T-helper 2 cell (primary cell): ENCODE measurements at regions not wholly inside any gene's neighbourhood (a gene's known extent, or its start where the extent isn't known, plus 50 kb on each side); places are given as distances from the start of the nearest gene placed in this dataset.
"Not testable (repeated sequence)": the region's sequence is repeated elsewhere in the genome, so short reads cannot be mapped to it uniquely, and the experiment has no call there.

Experiments used
- DNase-seq, 5 experiments: peaks; one replicate each; pipeline versions ENCODE4 v3.0.0 to v3.0.0-alpha.2; 2012 to 2022

DNA sequence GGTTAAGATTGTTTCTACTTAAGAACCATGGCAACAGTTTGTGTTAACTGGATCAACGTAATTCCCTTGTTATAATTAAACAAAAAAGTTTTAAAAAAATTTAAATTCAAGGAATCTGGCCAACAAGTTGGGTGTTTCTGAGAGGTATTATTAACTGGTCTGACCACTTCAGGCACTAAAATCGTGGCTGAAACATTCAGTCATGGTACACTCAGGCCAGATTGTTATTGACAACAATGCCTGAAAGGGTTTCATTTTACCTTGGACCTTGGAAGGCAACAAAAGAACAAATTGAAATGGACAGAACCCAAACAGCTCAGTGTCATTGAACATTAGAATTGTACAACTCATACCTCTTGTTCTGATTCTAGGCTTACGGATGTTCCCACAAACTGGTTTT lies 103.3 kb upstream of the ARMC3 start:
- DNase-seq, result no peak

DNA sequence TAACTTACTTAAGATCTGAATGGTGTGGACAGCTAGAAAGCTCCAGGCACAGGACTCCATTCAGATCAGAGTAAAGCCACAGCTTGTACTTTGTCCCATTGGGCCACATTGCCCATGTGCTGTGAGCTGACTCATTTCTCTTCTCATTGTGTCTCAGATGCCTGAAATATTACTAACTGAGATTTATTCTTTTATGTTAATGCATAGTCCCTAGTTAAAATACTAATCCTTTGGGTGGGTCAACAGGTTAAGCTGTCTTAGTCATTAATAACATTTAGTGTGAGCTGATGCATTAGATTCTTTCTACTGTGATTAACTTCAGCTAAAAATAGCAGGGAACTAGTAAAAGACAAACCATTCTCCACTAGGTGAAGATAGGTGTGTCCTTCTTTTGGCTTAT lies 104.7 kb upstream of the ARMC3 start:
- DNase-seq, result no peak

DNA sequence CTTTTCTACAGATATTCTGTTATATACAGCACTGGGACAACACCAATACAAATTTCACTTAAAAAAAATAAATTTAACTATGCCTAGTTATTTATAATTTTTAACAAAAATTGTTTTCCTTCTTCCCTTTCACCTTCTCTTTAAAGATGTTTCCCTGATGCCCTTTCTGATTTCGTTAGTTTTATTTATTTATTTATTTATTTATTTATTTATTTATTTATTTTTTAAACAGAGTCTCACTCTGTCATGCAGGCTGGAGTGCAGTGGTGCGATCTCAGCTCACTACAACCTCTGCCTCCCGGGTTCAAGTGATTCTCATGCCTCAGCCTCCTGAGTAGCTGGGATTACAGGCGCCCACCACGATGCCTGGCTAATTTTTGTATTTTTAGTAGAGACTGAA lies 105.9 kb upstream of the ARMC3 start:
- not testable (repeated sequence) for DNase-seq

DNA sequence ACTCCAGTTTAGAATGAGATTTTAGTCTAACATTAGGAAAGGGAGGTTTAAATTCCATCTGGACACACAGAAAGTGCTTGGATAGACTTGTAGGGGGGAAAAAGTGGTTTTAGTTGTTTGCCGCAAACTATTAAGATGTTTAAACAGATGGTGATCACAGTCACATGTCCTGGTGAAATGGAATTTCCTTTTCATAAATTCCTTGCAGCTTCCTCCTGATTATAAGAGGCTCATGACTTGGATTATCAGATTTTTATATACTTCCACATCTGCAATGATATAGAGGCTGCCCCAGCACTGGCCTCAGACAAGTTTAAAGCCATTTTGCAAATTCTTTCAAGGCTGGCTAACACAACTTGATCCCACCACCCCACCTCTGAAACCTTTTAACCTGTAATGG lies 106.4 kb upstream of the ARMC3 start:
- DNase-seq, result no peak

DNA sequence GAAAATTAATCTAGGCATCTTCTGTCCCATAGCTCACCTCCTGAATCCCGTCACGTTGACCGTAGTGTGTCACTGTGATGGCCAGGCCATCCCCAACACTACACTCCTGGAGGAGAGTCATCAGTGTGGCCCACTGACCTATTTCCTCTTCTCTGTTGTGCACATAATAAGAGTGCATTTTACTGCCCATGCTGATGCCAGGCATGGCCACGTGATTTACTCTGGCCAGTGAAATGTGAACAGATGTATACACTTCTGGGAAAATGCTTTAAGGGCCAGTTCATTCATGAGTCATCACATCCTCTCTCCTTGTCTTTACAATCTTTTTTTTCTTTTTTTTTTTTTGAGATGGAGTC lies 101.9 kb upstream of the PIP4K2A start:
- no peak for DNase-seq

DNA sequence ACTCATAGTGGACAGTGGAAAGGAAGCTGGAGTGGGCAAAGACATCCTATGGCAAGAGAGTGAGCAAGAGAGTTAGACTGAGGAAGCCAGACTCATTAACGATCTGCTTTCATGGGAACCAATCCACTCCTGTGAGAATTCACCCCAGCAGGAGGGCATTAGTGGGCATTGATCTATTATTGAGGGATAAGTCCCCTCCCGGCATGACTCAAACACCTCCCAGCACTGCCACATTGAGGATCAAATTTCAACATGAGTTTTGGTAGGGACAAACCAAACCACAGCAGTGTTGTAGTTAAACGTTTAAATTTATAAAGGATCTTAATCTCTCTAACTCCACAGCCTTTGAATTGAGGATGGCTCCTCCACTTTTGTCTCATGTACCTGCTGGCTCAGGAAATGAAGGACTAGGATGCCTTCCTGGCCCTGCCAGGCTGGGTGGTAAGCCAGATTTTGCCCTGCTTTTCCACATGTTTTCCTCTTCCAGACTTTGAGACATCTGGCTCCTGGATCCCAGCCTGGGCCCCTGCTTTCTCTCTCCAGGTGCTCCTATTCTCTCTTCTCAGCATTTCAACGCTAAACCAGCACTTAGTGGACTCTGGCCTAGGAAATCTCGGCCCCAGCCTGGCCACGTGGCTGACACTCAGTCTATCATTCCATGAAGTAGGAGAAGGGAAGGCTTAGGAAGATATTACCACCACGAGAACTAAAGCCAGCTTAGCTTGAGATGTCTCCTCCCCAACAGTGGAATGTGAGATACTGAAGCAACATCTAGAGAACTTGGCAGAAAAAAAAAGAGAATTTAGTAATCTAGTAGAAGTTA lies 96.5 kb upstream of the PIP4K2A start:
- no peak for DNase-seq

DNA sequence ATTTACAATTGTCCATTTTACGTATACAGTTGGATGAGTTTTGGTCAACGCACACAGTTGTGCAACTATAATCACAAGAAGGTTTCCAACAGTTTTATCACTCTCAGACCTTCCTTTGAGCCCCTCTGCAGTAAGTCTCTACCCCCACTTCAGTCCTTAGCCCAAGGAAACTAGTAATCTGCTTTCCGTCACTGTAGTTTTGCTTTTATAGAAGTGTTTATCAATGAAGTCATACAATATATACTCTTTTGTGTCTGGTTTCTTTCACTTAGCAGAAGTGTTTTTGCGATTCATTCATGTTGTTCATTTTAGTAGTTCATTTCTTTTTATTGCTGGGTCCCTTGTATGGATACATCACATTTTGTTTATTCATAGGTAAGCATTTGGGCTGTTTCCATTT lies 92.9 kb upstream of the PIP4K2A start:
- DNase-seq, result no peak

DNA sequence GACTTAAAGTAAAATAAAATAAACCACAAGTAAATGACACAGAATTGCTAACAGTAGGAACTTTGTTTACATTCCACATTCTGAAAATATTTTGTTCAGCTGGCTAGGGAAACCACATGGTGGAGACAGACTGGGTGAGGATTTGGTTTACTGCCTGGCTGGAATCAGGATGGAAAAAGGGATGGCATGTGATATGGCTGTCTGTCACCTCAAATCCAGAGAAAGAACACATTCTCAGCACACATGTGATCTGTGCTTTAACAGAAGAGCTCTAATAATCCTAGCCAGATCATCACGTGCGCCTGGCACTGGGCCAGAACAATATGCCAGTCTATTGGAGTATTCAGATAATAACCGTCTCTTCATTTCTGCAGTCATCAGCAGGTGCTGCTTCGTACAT lies 90.9 kb upstream of the PIP4K2A start:
- DNase-seq, result no peak

DNA sequence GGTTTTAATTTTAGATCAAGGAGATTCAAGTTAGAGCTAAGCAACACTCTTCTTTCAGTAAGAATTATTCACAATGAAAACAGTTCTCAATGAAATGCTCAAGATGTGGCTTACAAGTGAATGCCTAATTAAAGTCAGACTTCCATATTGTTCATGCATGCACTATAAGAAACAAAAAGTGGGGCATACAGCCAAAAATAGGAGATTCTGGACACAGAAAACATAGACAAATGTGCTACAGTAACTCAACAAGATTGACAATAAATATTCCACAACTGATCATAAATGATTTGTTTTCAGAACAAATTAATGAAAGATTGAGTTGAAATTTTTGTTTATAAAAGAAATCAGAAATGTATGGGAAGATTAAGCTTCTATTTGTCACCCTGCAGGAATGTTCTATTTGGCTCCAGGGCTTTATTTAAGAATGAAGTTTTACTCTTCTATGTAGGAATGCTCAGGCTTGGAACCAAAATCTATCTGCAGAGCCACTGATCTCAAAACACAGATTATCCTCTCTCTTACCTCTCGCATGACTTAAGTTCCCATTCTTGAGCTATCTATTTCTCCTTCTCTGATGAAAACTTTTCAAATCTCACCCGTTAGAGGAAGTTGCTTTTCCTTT lies 89.0 kb upstream of the PIP4K2A start:
- DNase-seq, result no peak

DNA sequence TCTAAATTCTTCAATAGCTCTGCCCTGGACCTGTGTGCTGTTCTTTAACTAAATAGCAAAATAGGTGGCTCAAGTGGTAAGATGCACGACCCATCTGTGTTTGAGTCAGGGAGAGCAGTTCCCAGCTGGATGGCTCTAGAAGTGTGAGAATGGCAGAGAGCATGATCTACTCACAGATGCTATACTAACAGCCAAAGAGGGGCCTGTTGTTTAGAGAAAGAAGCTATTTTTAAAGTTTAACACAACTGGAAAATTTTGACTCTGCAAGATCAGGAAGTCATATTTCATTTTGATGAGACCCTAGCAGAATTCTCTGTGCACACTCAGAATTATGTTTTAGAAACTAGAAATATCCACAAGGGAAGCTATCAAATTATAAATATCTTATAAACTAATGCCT lies 87.4 kb upstream of the PIP4K2A start:
- DNase-seq, result no peak

DNA sequence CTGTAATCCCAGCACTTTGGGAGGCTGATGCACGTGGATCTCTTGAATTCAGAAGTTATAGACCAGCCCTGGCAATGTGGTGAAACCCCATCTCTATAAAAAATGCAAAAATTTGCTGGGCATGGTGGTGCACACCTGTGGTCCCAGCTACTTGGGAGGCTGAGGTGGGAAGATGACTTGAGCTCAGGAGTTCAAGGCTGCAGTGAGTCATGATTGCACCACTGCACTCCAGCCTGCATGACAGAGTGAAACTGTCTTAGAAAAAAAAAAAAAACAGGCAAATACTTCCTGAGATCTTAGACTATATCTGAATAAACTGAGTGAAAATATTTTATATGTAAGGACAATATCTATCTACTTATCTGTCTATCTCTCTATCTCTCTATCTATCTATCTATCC lies 83.4 kb upstream of the PIP4K2A start:
- DNase-seq, result not testable (repeated sequence)

DNA sequence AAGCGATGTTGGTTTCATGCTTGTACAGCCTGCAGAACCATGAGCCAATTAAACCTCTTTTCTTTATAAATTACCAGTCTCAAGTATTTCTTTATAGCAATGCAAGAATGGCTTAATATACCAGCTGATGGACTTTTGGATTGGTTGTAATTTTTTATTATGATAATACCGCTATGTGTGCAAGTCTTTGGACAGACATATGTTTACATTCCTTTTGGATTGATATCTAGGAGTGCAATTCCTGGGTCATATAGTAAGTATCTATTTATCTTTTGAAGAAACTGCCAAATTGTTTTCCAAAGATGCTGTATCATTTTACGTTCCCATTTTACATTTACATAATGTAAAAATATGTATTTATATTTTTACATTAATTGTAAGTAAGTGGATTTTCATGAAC lies 81.2 kb upstream of the PIP4K2A start:
- no peak for DNase-seq

DNA sequence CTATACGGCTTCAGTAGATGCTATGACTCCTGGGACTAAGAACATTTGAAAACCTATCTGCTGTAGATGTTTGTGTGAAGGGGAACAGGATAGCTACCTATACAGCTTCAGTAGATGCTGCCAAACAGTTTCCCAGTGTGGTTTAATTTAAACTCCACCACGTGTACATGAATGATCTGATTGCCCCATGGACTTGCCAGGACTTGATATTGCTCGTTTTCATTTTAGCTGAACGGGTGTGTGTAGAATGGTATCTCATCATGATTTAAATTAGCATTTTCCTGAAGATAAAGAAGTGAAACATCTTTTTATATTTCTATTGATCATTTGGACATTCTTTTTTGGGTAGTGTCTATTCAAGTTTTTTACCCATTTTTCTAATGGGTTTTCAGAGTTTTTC lies 77.8 kb upstream of the PIP4K2A start:
- no peak for DNase-seq

DNA sequence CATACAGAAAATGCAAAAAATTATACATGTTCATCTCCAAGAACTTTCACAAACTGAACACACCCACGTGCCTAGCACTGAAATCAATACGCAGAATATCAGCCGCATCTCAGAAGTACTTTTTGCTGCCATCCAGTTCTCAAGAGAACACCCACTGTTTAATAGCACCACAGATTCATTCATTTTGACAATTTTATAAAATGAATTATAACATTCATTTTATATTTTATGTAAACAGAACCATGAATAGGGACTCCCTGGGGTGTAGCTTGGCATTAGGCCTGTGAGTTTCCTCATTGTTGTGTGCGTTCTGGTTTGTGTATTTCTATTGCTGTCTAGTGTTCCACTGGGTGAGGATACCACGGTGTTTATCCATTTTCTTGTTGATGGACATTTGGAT lies 77.3 kb upstream of the PIP4K2A start:
- no peak for DNase-seq

DNA sequence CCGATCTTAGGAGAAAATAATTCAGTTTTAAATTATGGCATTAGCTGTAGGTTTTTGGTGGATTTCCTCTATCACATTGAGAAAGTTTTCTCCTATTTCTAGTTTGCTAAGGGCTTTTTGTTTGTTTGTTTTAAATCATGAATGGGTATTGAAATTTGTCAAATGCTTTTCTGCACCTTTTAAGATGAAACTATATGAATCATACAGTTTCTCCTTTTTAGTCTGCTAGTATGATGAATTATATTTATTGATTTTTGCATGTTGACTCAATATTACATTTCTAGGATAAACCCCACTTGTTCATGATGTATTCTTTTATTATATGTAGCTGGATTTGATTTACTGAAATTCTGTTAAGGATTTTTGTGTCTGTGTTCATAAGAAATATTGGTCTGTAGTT lies 70.3 kb upstream of the PIP4K2A start:
- no peak for DNase-seq

DNA sequence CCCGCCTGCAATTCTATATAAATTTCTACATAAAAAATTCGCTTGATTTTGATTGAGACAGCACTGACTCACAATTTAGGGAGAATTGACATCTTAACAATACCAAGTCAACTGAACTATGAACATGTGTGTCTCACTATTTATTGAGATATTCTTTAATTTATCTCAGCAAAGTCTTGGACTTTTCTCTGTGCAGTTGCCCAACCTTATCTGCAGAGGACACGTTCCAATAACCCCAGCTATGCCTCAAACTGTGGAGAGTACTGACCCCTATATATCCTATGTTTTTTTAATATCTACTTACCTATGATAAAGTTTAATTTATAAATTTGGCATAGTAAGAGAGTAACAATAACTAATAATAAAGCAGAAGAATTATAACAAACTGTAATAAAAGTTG lies 69.4 kb upstream of the PIP4K2A start:
- DNase-seq, result no peak

DNA sequence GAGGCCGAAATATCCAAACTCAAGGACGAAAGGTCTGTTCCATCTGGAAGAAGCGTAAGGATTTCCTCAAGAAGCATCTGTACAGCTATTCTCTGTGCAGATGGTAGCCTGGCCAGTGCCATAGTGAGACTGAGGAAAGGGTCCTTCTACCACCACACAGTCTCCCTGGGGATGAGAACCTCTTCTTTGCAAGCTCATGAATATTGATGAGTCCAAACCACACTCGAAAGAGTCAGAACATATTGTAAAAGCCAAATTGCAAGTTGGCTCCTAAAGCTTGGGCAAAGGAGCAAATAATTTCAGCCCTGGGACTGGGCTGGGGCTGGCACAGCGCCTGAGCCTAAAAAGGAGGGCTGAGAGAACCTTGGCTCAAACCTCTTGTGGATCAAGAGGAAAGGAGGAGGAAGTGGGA lies 66.1 kb upstream of the PIP4K2A start:
- DNase-seq, result no peak

DNA sequence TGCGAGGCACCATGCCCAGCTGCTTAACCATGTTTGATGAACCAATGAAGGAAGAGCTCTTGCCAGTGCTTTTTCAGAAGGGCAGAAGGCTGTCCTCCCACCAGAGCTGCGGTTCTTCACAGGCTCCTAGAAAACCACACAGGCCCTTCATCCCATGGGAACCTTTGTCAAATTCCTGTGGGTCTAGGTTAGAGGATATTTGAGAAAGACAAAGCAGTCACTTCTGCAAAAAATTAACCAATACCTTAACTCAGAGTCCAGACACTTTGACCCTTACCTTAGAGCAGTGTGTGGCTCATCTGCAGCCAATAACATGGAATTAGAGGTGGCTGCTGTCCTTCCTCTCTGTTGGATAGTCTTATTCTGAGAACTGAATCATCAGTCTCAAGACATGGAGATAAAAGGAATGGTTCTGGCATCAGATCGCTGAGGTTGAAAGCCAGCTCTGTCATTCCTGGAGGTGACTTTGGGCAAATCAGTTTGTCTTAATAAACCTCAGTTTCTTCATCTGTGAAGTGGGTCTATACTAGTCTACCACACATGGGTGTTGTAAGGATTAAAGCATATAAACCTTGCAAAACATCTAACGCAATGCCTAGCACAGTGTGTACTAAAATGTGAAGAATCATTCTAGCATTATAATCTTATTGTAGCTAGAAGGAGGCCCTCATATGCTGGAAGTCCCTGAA lies 65.1 kb upstream of the PIP4K2A start:
- DNase-seq, result no peak

DNA sequence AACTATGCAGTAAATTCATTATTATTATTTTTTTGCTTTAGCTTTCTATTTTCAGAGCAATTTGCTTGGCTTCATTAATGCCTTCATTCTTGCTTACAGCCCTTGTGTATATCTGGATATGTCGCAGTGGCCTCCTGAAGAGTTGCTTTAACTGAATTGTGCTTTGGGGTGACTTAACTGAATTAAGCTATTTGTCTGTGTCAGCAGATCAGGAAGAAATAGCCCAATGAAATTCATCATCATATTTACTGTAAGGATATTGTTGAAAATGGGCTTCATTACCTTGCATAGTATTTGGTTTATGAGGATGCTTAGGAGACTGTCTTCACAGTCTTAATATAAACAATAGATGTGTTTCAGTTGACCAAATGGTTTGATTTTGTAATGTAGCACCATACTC lies 59.7 kb upstream of the PIP4K2A start:
- DNase-seq, result no peak

DNA sequence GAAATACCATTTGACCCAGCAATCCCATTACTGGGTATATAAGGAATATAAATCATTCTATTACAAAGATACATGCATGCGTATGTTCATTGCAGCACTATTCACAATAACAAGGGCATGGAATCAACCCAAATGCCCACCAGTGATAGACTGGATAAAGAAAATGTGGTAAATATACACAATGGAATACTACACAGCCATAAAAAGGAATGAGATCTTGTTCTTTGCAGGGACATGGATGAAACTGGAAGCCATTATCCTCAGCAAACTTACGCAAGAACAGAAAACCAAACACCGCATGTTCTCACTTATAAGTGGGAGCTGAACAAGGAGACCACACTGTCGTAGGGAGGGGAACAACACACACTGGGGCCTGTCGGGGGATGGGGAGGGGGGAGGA lies 57.3 kb upstream of the PIP4K2A start:
- DNase-seq, result not testable (repeated sequence)

DNA sequence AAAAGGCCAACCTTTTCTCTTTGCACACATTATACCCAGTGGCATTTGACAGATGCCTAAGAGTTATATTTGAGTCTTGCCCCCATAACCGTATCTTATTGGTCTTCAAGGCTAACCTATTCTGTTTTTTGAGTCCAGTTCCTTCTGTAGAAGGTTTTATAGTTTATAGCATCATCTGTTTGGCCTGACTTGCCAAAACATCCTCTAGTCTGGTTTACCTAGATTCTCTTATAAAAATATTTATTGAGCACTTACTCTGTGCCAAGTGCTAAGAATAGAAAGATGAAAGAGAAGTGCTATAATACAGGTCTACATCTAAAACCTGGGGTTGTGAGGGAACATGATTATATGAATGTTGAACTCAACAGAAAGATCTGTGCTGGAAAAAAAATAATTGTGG lies 55.9 kb upstream of the PIP4K2A start:
- no peak for DNase-seq

DNA sequence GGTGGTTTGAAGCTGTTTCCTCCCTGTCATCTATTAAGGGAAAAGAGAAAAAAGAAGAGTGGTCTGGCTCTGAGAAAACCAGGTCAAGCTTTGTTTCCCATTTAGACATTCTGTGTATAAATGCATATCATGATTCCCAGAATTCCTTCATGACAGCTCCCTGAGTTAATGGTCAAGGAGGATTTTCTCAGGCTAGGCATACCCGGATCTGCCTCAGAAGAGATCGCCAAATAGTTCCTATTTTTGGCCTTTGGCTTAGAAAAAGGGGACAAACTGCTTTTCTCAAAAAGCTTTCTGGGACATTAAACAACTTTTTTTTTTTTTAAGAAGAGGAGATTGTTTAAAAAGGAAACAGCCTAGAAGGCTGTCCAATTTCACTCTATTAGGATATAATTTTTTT lies 53.5 kb upstream of the PIP4K2A start:
- DNase-seq, result no peak

DNA sequence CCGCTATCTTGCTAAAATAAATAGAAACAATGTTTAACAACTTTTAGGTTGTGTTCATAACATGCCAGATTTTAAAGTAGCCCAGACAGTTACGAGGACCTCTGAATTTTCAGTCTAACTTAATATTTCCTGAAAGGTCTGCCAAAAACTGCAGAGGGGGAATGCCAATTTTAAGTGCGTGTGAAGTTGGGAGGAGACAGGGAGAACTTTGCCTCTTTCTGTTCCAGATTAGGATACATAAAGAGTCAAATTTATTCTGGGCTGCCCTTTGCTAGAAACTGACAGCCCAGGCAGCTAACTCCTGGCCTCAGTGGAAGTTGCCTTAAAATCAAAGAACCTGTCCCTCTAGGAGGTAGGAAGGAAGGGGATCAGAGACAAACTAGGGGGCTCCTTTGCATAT lies 52.3 kb upstream of the PIP4K2A start:
- DNase-seq, result no peak
